ENCODE measurements at regions not wholly inside any gene's neighbourhood (a gene's known extent, or its start where the extent isn't known, plus 50 kb on each side); places are given as distances from the start of the nearest gene placed in this dataset.

DNA sequence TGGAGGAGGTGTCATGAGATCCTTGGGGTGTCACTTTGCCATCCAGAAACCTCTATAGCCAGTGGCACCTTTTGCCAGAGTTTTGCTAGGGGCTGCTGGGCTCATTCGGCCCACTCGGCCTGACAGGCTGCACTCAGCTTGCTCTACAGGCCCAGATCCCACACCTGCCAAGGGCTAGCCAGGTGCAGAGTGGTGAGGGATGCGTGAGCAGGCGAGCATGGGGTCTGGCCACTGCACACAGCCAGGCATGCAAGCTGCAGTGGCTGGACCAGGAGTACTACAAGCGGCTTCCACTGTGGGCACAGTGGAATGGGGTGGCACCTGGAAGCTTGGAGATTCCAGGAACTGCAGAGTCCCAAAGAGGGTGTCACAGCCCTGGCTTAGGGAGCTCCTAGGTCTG is 372.7 kb downstream of the CHSY3 start:
- 28 to 30% methylated on average over 5 of the region's 5 CpGs for WGBS, 2 experiments (ENCODE audit: low coverage in 1 of 2, low lambda C conversion rate in 2 of 2, missing lambda C conversion rate in 2 of 2)
- Histone ChIP-seq H3K9me3 (ENCODE audit: low read depth) (peaks cover 5% of the 10 kb centered on the region), H3K79me2 (ENCODE audit: insufficient read depth) (no peaks in the 10 kb centered on the region), H3K4me2 (ENCODE audit: unreplicated experiment) (no peak overlapping the region), H3K27ac (no peak overlapping the region), H4K20me1 (ENCODE audit: insufficient read depth) (no peaks in the 10 kb centered on the region), H2AFZ (no peak overlapping the region), H3K4me3 (no peak overlapping the region), H3F3A (ENCODE audit: insufficient read depth) (no peaks in the 10 kb centered on the region), H3K27me3 (replicated peaks; ENCODE audit: insufficient read depth) (no peaks in the 10 kb centered on the region), H3K36me3 (ENCODE audit: low read depth) (no peaks in the 10 kb centered on the region), H3K4me1 (ENCODE audit: insufficient read depth) (no peaks in the 10 kb centered on the region), H3K9me2 (ENCODE audit: insufficient read depth) (no peaks in the 10 kb centered on the region), H3K9ac (no peak overlapping the region)
- in situ Hi-C loops (cut with MboI): no loop called here
- no peak for TF ChIP-seq EZH2phosphoT487 (IDR thresholded peaks at IDR 0.05; ENCODE audit: insufficient read depth, low read depth)
- no peak for DNase-seq

GRCh38 chr5:130272837-130273236 is 368.6 kb downstream of the CHSY3 start:
- no peaks in the 10 kb centered on the region for H3K4me1 ChIP-seq (ENCODE audit: insufficient read depth)
- H3K27ac ChIP-seq: no peak overlapping the region
- WGBS, 2 experiments (ENCODE audit: low coverage in 1 of 2, low lambda C conversion rate in 2 of 2, missing lambda C conversion rate in 2 of 2): 12 to 34% methylated on average over 2 of the region's 2 CpGs
- no peak for TF ChIP-seq EZH2 (IDR thresholded peaks at IDR 0.05; ENCODE audit: insufficient read depth, poor library complexity, severe bottlenecking)
- TF ChIP-seq EZH2phosphoT487 (IDR thresholded peaks at IDR 0.05; ENCODE audit: insufficient read depth, low read depth): no peak
- no peak overlapping the region for H2AFZ ChIP-seq
- no peak overlapping the region for H3K4me3 ChIP-seq
- in situ Hi-C loops (cut with MboI): no loop called here
- no peaks in the 10 kb centered on the region for H3F3A ChIP-seq (ENCODE audit: insufficient read depth)
- no peaks in the 10 kb centered on the region for H3K36me3 ChIP-seq (ENCODE audit: low read depth)
- H4K20me1 ChIP-seq (ENCODE audit: insufficient read depth): no peaks in the 10 kb centered on the region
- H3K27me3 ChIP-seq (replicated peaks; ENCODE audit: insufficient read depth): no peaks in the 10 kb centered on the region
- no peaks in the 10 kb centered on the region for H3K9me3 ChIP-seq (ENCODE audit: low read depth)
- DNase-seq: no peak
- no peaks in the 10 kb centered on the region for H3K79me2 ChIP-seq (ENCODE audit: insufficient read depth)
- no peak overlapping the region for H3K9ac ChIP-seq
- no peaks in the 10 kb centered on the region for H3K9me2 ChIP-seq (ENCODE audit: insufficient read depth)
- no peak overlapping the region for H3K4me2 ChIP-seq (ENCODE audit: unreplicated experiment)

DNA sequence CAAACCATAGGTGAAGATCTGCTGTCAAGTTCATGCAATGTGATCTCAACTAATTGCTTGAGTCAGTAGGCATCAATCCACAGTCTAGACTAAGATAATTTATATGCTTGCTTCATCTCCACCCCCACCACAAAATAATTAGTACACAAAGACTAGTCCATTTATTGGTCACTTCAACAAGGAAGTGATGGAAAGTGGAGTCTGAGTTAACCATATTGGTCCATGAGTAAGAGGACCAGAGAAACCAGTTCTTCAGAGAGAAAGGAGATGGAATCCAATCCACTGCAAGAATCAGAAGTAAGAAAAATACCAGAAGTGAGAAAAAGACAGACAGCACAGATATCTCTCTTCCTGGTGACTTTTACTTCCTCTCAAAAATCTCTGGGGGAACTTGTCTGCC is 366.5 kb downstream of the CHSY3 start:
- in situ Hi-C loops (cut with MboI): no loop called here
- Histone ChIP-seq H3K4me2 (ENCODE audit: unreplicated experiment) (no peak overlapping the region), H2AFZ (no peak overlapping the region), H4K20me1 (ENCODE audit: insufficient read depth) (no peaks in the 10 kb centered on the region), H3K79me2 (ENCODE audit: insufficient read depth) (no peaks in the 10 kb centered on the region), H3K9ac (no peak overlapping the region), H3K27me3 (replicated peaks; ENCODE audit: insufficient read depth) (no peaks in the 10 kb centered on the region), H3K4me1 (ENCODE audit: insufficient read depth) (no peaks in the 10 kb centered on the region), H3K27ac (no peak overlapping the region), H3K4me3 (no peak overlapping the region), H3K9me3 (ENCODE audit: low read depth) (no peaks in the 10 kb centered on the region), H3K36me3 (ENCODE audit: low read depth) (no peaks in the 10 kb centered on the region), H3K9me2 (ENCODE audit: insufficient read depth) (no peaks in the 10 kb centered on the region), H3F3A (ENCODE audit: insufficient read depth) (no peaks in the 10 kb centered on the region)
- TF ChIP-seq EZH2 (IDR thresholded peaks at IDR 0.05; ENCODE audit: insufficient read depth, poor library complexity, severe bottlenecking): no peak
- no peak for TF ChIP-seq EZH2phosphoT487 (IDR thresholded peaks at IDR 0.05; ENCODE audit: insufficient read depth, low read depth)
- DNase-seq: no peak

- H3K4me3 ChIP-seq: no peak overlapping the region
- no peaks in the 10 kb centered on the region for H3F3A ChIP-seq (ENCODE audit: insufficient read depth)
- H3K9me3 ChIP-seq (ENCODE audit: low read depth): no peaks in the 10 kb centered on the region
- no peaks in the 10 kb centered on the region for H3K79me2 ChIP-seq (ENCODE audit: insufficient read depth)
- H3K9me2 ChIP-seq (ENCODE audit: insufficient read depth): no peaks in the 10 kb centered on the region
- no peaks in the 10 kb centered on the region for H4K20me1 ChIP-seq (ENCODE audit: insufficient read depth)
- TF ChIP-seq EZH2 (IDR thresholded peaks at IDR 0.05; ENCODE audit: insufficient read depth, poor library complexity, severe bottlenecking): no peak
- TF ChIP-seq EZH2phosphoT487 (IDR thresholded peaks at IDR 0.05; ENCODE audit: insufficient read depth, low read depth): no peak
- 12 to 23% methylated on average over 2 of the region's 2 CpGs for WGBS, 2 experiments (ENCODE audit: low coverage in 1 of 2, low lambda C conversion rate in 2 of 2, missing lambda C conversion rate in 2 of 2)
- no peak overlapping the region for H3K27ac ChIP-seq
- no peaks in the 10 kb centered on the region for H3K4me1 ChIP-seq (ENCODE audit: insufficient read depth)
- H2AFZ ChIP-seq: no peak overlapping the region
- no peaks in the 10 kb centered on the region for H3K27me3 ChIP-seq (replicated peaks; ENCODE audit: insufficient read depth)
- DNase-seq: no peak
- no peaks in the 10 kb centered on the region for H3K36me3 ChIP-seq (ENCODE audit: low read depth)
- in situ Hi-C loops (cut with MboI): no loop called here
- no peak overlapping the region for H3K4me2 ChIP-seq (ENCODE audit: unreplicated experiment)
- H3K9ac ChIP-seq: no peak overlapping the region
Measured at GRCh38 chr5:130268489-130268888, 364.2 kb downstream of the CHSY3 start.

DNA sequence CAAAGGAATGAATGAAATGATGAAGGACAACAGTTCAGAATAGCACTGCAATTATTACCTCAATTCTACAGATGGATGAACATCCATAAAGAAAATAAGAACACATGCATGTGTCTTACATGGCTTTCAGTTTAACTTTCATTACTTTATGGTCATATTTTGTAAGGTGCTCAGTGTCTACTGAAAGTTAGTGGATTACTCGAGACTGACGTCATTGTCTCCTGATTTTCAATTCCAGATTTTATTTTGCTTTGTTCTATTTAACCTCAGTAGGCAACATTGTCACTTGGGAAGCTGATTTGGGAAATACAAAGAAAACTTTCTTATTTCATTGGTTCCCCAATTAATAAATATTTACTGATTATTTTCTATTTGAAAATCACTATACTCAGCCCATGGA is 363.7 kb downstream of the CHSY3 start:
- H3K27ac ChIP-seq: no peak overlapping the region
- no peak overlapping the region for H2AFZ ChIP-seq
- no peak overlapping the region for H3K4me2 ChIP-seq (ENCODE audit: unreplicated experiment)
- H3K36me3 ChIP-seq (ENCODE audit: low read depth): no peaks in the 10 kb centered on the region
- in situ Hi-C loops (cut with MboI): no loop called here
- 28 to 32% methylated on average over 2 of the region's 2 CpGs for WGBS, 2 experiments (ENCODE audit: low coverage in 1 of 2, low lambda C conversion rate in 2 of 2, missing lambda C conversion rate in 2 of 2)
- no peak overlapping the region for H3K9ac ChIP-seq
- no peaks in the 10 kb centered on the region for H3F3A ChIP-seq (ENCODE audit: insufficient read depth)
- H3K79me2 ChIP-seq (ENCODE audit: insufficient read depth): no peaks in the 10 kb centered on the region
- TF ChIP-seq EZH2phosphoT487 (IDR thresholded peaks at IDR 0.05; ENCODE audit: insufficient read depth, low read depth) (no peak), EZH2 (IDR thresholded peaks at IDR 0.05; ENCODE audit: insufficient read depth, poor library complexity, severe bottlenecking) (no peak)
- no peak overlapping the region for H3K4me3 ChIP-seq
- no peaks in the 10 kb centered on the region for H3K9me3 ChIP-seq (ENCODE audit: low read depth)
- H3K4me1 ChIP-seq (ENCODE audit: insufficient read depth): no peaks in the 10 kb centered on the region
- no peaks in the 10 kb centered on the region for H3K27me3 ChIP-seq (replicated peaks; ENCODE audit: insufficient read depth)
- no peaks in the 10 kb centered on the region for H4K20me1 ChIP-seq (ENCODE audit: insufficient read depth)
- DNase-seq: no peak
- no peaks in the 10 kb centered on the region for H3K9me2 ChIP-seq (ENCODE audit: insufficient read depth)

Data from GM23248 (cell line).